ENCODE measurements at regions not wholly inside any gene's neighbourhood (a gene's known extent, or its start where the extent isn't known, plus 50 kb on each side); places are given as distances from the start of the nearest gene placed in this dataset.

DNA sequence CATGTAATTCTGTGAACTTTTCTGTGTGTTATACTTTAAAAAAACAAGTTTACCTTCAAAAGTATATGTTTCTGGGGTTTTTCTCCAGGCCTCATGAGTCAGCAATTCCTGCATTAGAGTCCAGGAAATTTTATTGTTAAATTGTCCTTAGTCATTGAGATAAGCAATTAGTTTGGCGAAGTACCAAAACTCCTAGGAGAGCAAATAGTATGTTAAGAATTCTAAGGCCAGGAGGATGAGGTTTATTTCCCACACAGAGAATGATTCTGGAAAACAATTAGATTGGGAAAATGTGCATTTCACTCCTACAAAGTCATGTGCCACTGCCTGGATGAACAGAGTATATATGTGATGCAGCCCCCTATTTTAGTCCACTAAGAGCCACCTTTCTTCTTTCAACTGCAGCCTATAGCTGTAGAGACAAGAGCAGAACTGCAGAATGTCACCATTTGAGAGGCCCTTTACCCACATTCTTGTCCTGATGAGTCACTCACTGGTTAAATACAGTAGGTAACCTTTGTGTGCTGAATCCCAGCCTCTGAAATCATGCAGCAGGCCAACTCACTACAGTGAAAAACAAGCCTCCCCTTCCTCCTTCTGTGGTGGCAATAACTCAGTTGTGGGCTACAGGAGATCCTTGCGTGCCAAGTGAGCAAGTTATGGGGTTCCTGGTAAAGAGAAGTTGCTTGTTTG lies 452.8 kb upstream of the THBS1 start (continued):
- TF ChIP-seq, protein P1, sequence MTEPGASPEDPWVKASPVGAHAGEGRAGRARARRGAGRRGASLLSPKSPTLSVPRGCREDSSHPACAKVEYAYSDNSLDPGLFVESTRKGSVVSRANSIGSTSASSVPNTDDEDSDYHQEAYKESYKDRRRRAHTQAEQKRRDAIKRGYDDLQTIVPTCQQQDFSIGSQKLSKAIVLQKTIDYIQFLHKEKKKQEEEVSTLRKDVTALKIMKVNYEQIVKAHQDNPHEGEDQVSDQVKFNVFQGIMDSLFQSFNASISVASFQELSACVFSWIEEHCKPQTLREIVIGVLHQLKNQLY (CRISPR knock-in tag; IDR thresholded peaks at IDR 0.05): peak; percentile 55; the same call in 1 of the 2 replicates
- peak; percentile 86 for TF ChIP-seq ELF3 (CRISPR knock-in tag; IDR thresholded peaks at IDR 0.05)
- no peak for TF ChIP-seq ZNF317 (CRISPR knock-in tag; IDR thresholded peaks at IDR 0.05)
- TF ChIP-seq, protein P2, sequence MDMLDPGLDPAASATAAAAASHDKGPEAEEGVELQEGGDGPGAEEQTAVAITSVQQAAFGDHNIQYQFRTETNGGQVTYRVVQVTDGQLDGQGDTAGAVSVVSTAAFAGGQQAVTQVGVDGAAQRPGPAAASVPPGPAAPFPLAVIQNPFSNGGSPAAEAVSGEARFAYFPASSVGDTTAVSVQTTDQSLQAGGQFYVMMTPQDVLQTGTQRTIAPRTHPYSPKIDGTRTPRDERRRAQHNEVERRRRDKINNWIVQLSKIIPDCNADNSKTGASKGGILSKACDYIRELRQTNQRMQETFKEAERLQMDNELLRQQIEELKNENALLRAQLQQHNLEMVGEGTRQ (IDR thresholded peaks at IDR 0.05; ENCODE audit: low read depth, low read length): no peak
- TF ChIP-seq, protein P2 (CRISPR knock-in tag; IDR thresholded peaks at IDR 0.05; ENCODE audit: borderline replicate concordance): no peak
- TF ChIP-seq RAD21 (CRISPR knock-in tag; IDR thresholded peaks at IDR 0.05): no peak
- TF ChIP-seq, protein P3, sequence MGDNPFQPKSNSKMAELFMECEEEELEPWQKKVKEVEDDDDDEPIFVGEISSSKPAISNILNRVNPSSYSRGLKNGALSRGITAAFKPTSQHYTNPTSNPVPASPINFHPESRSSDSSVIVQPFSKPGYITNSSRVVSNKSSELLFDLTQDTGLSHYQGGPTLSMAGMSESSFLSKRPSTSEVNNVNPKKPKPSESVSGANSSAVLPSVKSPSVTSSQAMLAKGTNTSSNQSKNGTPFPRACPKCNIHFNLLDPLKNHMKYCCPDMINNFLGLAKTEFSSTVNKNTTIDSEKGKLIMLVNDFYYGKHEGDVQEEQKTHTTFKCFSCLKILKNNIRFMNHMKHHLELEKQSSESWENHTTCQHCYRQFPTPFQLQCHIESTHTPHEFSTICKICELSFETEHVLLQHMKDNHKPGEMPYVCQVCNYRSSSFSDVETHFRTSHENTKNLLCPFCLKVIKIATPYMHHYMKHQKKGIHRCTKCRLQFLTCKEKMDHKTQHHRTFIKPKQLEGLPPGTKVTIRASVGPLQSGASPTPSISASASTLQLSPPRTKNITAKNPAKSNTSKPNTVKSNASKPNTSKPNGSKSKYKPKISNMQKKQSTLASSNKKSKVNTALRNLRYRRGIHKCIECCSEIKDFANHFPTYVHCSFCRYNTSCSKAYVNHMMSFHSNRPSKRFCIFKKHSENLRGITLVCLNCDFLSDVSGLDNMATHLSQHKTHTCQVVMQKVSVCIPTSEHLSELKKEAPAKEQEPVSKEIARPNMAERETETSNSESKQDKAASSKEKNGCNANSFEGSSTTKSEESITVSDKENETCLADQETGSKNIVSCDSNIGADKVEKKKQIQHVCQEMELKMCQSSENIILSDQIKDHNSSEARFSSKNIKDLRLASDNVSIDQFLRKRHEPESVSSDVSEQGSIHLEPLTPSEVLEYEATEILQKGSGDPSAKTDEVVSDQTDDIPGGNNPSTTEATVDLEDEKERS (CRISPR knock-in tag; IDR thresholded peaks at IDR 0.05): no peak
- TF ChIP-seq, protein P4, sequence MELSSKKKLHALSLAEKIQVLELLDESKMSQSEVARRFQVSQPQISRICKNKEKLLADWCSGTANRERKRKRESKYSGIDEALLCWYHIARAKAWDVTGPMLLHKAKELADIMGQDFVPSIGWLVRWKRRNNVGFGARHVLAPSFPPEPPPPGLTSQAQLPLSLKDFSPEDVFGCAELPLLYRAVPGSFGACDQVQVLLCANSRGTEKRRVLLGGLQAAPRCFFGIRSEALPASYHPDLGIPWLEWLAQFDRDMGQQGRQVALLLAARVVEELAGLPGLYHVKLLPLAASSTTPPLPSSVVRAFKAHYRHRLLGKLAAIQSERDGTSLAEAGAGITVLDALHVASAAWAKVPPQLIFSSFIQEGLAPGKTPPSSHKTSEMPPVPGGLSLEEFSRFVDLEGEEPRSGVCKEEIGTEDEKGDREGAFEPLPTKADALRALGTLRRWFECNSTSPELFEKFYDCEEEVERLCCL (CRISPR knock-in tag; IDR thresholded peaks at IDR 0.05; ENCODE audit: borderline replicate concordance): no peak
- TF ChIP-seq, protein P5, sequence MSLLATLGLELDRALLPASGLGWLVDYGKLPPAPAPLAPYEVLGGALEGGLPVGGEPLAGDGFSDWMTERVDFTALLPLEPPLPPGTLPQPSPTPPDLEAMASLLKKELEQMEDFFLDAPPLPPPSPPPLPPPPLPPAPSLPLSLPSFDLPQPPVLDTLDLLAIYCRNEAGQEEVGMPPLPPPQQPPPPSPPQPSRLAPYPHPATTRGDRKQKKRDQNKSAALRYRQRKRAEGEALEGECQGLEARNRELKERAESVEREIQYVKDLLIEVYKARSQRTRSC (CRISPR knock-in tag; IDR thresholded peaks at IDR 0.05; ENCODE audit: low read depth): no peak
- TF ChIP-seq SMAD9 (CRISPR knock-in tag; IDR thresholded peaks at IDR 0.05): no peak
- peak; percentile 51; the same call in 1 of the 2 replicates for TF ChIP-seq RFXAP (CRISPR knock-in tag; IDR thresholded peaks at IDR 0.05; ENCODE audit: borderline replicate concordance)
- TF ChIP-seq KDM5B (CRISPR knock-in tag; IDR thresholded peaks at IDR 0.05; ENCODE audit: borderline replicate concordance): no peak
- TF ChIP-seq ZNF570 (CRISPR knock-in tag; IDR thresholded peaks at IDR 0.05; ENCODE audit: borderline replicate concordance): no peak
- TF ChIP-seq, protein P6, sequence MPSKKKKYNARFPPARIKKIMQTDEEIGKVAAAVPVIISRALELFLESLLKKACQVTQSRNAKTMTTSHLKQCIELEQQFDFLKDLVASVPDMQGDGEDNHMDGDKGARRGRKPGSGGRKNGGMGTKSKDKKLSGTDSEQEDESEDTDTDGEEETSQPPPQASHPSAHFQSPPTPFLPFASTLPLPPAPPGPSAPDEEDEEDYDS (CRISPR knock-in tag; IDR thresholded peaks at IDR 0.05): peak; percentile 60; the same call in 1 of the 2 replicates
- TF ChIP-seq, protein P7, sequence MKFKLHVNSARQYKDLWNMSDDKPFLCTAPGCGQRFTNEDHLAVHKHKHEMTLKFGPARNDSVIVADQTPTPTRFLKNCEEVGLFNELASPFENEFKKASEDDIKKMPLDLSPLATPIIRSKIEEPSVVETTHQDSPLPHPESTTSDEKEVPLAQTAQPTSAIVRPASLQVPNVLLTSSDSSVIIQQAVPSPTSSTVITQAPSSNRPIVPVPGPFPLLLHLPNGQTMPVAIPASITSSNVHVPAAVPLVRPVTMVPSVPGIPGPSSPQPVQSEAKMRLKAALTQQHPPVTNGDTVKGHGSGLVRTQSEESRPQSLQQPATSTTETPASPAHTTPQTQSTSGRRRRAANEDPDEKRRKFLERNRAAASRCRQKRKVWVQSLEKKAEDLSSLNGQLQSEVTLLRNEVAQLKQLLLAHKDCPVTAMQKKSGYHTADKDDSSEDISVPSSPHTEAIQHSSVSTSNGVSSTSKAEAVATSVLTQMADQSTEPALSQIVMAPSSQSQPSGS (CRISPR knock-in tag; IDR thresholded peaks at IDR 0.05): peak; percentile 68; the same call in 1 of the 2 replicates
- no peak for TF ChIP-seq KLF15 (CRISPR knock-in tag; IDR thresholded peaks at IDR 0.05; ENCODE audit: borderline replicate concordance)
- TF ChIP-seq HMG20A (CRISPR knock-in tag; IDR thresholded peaks at IDR 0.05; ENCODE audit: borderline replicate concordance): peak; percentile 90
